ENCODE measurements at regions not wholly inside any gene's neighbourhood (a gene's known extent, or its start where the extent isn't known, plus 50 kb on each side); places are given as distances from the start of the nearest gene placed in this dataset.

DNA sequence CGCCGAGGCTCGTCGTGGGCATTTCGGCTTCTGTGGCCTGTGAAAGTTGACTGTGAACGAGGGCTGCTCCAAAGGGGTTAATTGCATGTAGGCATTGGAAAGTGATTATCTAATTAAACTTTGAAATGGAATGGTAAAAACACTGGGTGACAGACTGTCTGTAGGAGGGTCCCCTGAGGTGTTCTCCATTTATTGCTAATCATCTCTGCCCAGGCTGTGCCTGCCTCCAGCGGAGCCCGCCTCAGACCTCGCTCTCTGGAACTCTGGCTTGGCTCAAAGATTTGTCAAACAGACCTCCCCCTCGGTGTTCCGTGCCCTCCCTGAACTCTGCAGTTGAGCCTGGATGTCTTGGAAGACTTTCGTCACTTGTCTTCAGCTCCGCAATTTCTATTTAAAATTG, 50.2 kb upstream of the VRK1 start:
- TF ChIP-seq, protein P1, sequence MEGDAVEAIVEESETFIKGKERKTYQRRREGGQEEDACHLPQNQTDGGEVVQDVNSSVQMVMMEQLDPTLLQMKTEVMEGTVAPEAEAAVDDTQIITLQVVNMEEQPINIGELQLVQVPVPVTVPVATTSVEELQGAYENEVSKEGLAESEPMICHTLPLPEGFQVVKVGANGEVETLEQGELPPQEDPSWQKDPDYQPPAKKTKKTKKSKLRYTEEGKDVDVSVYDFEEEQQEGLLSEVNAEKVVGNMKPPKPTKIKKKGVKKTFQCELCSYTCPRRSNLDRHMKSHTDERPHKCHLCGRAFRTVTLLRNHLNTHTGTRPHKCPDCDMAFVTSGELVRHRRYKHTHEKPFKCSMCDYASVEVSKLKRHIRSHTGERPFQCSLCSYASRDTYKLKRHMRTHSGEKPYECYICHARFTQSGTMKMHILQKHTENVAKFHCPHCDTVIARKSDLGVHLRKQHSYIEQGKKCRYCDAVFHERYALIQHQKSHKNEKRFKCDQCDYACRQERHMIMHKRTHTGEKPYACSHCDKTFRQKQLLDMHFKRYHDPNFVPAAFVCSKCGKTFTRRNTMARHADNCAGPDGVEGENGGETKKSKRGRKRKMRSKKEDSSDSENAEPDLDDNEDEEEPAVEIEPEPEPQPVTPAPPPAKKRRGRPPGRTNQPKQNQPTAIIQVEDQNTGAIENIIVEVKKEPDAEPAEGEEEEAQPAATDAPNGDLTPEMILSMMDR (IDR thresholded peaks at IDR 0.05): no peak
- intact Hi-C loops (cut with DNase I): no loop called here
- DNase-seq (ENCODE audit: low spot score in 2 of 2): no peak
- H3K4me1 ChIP-seq: no peaks in the 10 kb centered on the region
- no peaks in the 10 kb centered on the region for H3K27me3 ChIP-seq
- no peaks in the 10 kb centered on the region for H3K36me3 ChIP-seq
- H3K9me3 ChIP-seq: no peaks in the 10 kb centered on the region
- no peak overlapping the region for H3K4me3 ChIP-seq
- H3K27ac ChIP-seq: no peak overlapping the region

All from ascending aorta (tissue), 2 donors.